Stomach (tissue), 8 donors: ENCODE measurements at regions not wholly inside any gene's neighbourhood (a gene's known extent, or its start where the extent isn't known, plus 50 kb on each side); places are given as distances from the start of the nearest gene placed in this dataset.

Experiments
- DNase-seq, 2 donors: peaks; one replicate each; pipeline versions ENCODE4 v3.0.0 to v3.0.0-alpha.2; 2013 to 2019
- H3K27ac ChIP-seq, 5 donors: fragments of 200-600 bp in 4 of 5; sonication (generic) in 4 of 5; one replicate each; pipeline ENCODE4 v1.5.1; 2013 to 2019; ENCODE audit warnings: mild to moderate bottlenecking in 1 of 5, moderate library complexity in 1 of 5
- H3K27me3 ChIP-seq, 3 donors: fragments of 200-600 bp; sonication (generic); one replicate each; pipeline ENCODE4 v1.5.1; 2017 to 2019; ENCODE audit warnings: mixed run types in 1 of 3
- H3K36me3 ChIP-seq, 4 donors: fragments of 200-600 bp; sonication (generic); 1 replicate in 3 of 4; 2 replicates in 1 of 4; pipeline ENCODE4 v1.5.1; 2016 to 2019
- H3K4me1 ChIP-seq, 4 donors: fragments of 200-600 bp; sonication (generic); one replicate each; pipeline ENCODE4 v1.5.1; 2016 to 2019
- H3K4me3 ChIP-seq, 4 donors: fragments of 200-600 bp; sonication (generic) in 3 of 4; one replicate each; pipeline ENCODE4 v1.5.1; 2016 to 2019; ENCODE audit warnings: mild to moderate bottlenecking in 1 of 4
- H3K9me3 ChIP-seq, 4 donors: fragments of 200-600 bp; sonication (generic); one replicate each; pipeline ENCODE4 v1.5.1; 2016 to 2019
- CTCF ChIP-seq, 7 experiments: fragments of 450-650 bp in 4 of 7; fragments of 200-600 bp in 3 of 7; sonication (generic) in 3 of 7; IDR thresholded peaks; one replicate each; pipeline ENCODE4 v1.5.1; 2016 to 2019; ENCODE audit warnings: antibody characterized with exemption in 7 of 7, control low read depth in 2 of 7, mild to moderate bottlenecking in 1 of 7
- EP300 ChIP-seq: sonication (generic); formaldehyde crosslinking; IDR thresholded peaks from one replicate; pipeline ENCODE4 v1.6.1; 2017; ENCODE audit warnings: antibody characterized with exemption
- POLR2A ChIP-seq, 4 donors: fragments of 450-650 bp; IDR thresholded peaks; one replicate each; pipeline ENCODE4 v1.6.1; 2016; ENCODE audit warnings: antibody characterized with exemption in 4 of 4, control low read depth in 2 of 4, mild to moderate bottlenecking in 1 of 4, moderate library complexity in 1 of 4
- POLR2AphosphoS5 ChIP-seq, 3 donors: sonication (generic); formaldehyde crosslinking; IDR thresholded peaks; one replicate each; pipeline ENCODE4 v1.6.1; 2016; ENCODE audit warnings: antibody characterized with exemption in 3 of 3
- WGBS, 5 donors: extraction: QIAGEN DNeasy Blood & Tissue Kit in 3 of 5; methylation state at CpG; one replicate each; pipeline versions ENCODE4 v1.1.5 to v1.1.7; 2013 to 2018; 5-methylcytosine and 5-hydroxymethylcytosine counted together
- intact Hi-C: fragments of 100-400 bp; cut with DNase I; formaldehyde crosslinking; loops from one replicate; pipeline ENCODE4 v1.15.1; 2023; ENCODE audit warnings: low total_unique reads
- donor health status: healthy with polysubstance abuse.
- donor health status: Bipolar disorder and iron deficiency.
- donor health status: healthy.

GRCh38 chr7:155899596-155899995, 87.3 kb upstream of the SHH start:
- intact Hi-C loops: no loop called here
- Histone ChIP-seq H3K9me3 (peaks cover 0 to 21% (median 17%) of the 10 kb centered on the region in 4 donors), H3K4me3 (no peak overlapping the region), H3K27ac (no peak overlapping the region), H3K27me3 (no peaks in the 10 kb centered on the region), H3K36me3 (no peaks in the 10 kb centered on the region), H3K4me1 (no peaks in the 10 kb centered on the region)
- no peak for TF ChIP-seq EP300
- no peak for TF ChIP-seq CTCF (IDR thresholded peaks at IDR 0.05)
- TF ChIP-seq POLR2A (IDR thresholded peaks at IDR 0.05): no peak
- TF ChIP-seq POLR2AphosphoS5 (IDR thresholded peaks at IDR 0.05): no peak
- 91 to 96% (median 95%) methylated on average over 4 of the region's 4 CpGs for WGBS, 5 donors
- no peak for DNase-seq

GRCh38 chr7:155897758-155898386, 85.6 kb upstream of the SHH start:
- Histone ChIP-seq H3K36me3 (no peaks in the 10 kb centered on the region), H3K4me1 (no peaks in the 10 kb centered on the region), H3K27me3 (no peaks in the 10 kb centered on the region), H3K27ac (no peak overlapping the region), H3K9me3 (peaks cover 0 to 21% (median 17%) of the 10 kb centered on the region in 4 donors), H3K4me3 (no peak overlapping the region)
- WGBS, 5 donors: 83 to 89% (median 88%) methylated on average over 16 of the region's 16 CpGs
- intact Hi-C loops: no loop called here
- no peak for DNase-seq
- no peak for TF ChIP-seq POLR2A (IDR thresholded peaks at IDR 0.05)
- no peak for TF ChIP-seq CTCF (IDR thresholded peaks at IDR 0.05)

- Histone ChIP-seq H3K4me1 (no peaks in the 10 kb centered on the region), H3K27me3 (no peaks in the 10 kb centered on the region), H3K9me3 (peaks cover 0 to 21% (median 17%) of the 10 kb centered on the region in 4 donors), H3K36me3 (no peaks in the 10 kb centered on the region), H3K4me3 (no peak overlapping the region), H3K27ac (no peak overlapping the region)
- WGBS, 5 donors: 53 to 65% (median 57%) methylated on average over 6 of the region's 6 CpGs
- intact Hi-C loops: no loop called here
- TF ChIP-seq EP300 (no peak), POLR2AphosphoS5 (IDR thresholded peaks at IDR 0.05) (no peak), POLR2A (IDR thresholded peaks at IDR 0.05) (no peak), CTCF (IDR thresholded peaks at IDR 0.05) (no peak)
- DNase-seq: no peak
Measured at GRCh38 chr7:155896531-155897263, 84.4 kb upstream of the SHH start.

GRCh38 chr7:155893664-155894063, 81.4 kb upstream of the SHH start:
- Histone ChIP-seq H3K9me3 (no peaks in the 10 kb centered on the region), H3K36me3 (no peaks in the 10 kb centered on the region), H3K27ac (no peak overlapping the region), H3K27me3 (no peaks in the 10 kb centered on the region), H3K4me3 (no peak overlapping the region), H3K4me1 (peaks cover 6 to 18% (median 13%) of the 10 kb centered on the region in 4 donors)
- TF ChIP-seq POLR2AphosphoS5 (IDR thresholded peaks at IDR 0.05) (no peak), POLR2A (IDR thresholded peaks at IDR 0.05) (no peak), EP300 (no peak), CTCF (IDR thresholded peaks at IDR 0.05) (no peak)
- intact Hi-C loops: no loop called here
- no peak for DNase-seq
- 81 to 93% (median 87%) methylated on average over 6 of the region's 6 CpGs for WGBS, 5 donors
